ENCODE measurements at regions not wholly inside any gene's neighbourhood (a gene's known extent, or its start where the extent isn't known, plus 50 kb on each side); places are given as distances from the start of the nearest gene placed in this dataset.
A peak's percentile ranks its signal among the peaks of the same experiment; 100 is the strongest.
"Not testable (repeated sequence)": the region's sequence is repeated elsewhere in the genome, so short reads cannot be mapped to it uniquely, and the experiment has no call there.

- no peak for DNase-seq (ENCODE audit: low spot score)
These were observed 50.4 kb upstream of the ARHGEF7 start for GRCh38 chr13:111064661-111065060.

- no peak for DNase-seq (ENCODE audit: low spot score)
These were observed 52.1 kb upstream of the ARHGEF7 start for GRCh38 chr13:111062966-111063365.

GRCh38 chr13:111062305-111062704 is 52.8 kb upstream of the ARHGEF7 start:
- no peak for DNase-seq (ENCODE audit: low spot score)

- no peak for DNase-seq (ENCODE audit: low spot score)
These were observed 53.6 kb upstream of the ARHGEF7 start for GRCh38 chr13:111061358-111062045.

- no peak for DNase-seq (ENCODE audit: low spot score)
These were observed 54.7 kb upstream of the ARHGEF7 start for GRCh38 chr13:111060237-111060919.

GRCh38 chr13:111058796-111059506 is 56.2 kb upstream of the ARHGEF7 start:
- DNase-seq (ENCODE audit: low spot score), result peak; percentile 67

GRCh38 chr13:111058339-111058738 is 56.8 kb upstream of the ARHGEF7 start:
- DNase-seq (ENCODE audit: low spot score), result not testable (repeated sequence)

- DNase-seq (ENCODE audit: low spot score), result not testable (repeated sequence)
These were observed 63.3 kb upstream of the ARHGEF7 start for GRCh38 chr13:111051726-111052232.

- no peak for DNase-seq (ENCODE audit: low spot score)
These were observed 63.9 kb upstream of the ARHGEF7 start for GRCh38 chr13:111051041-111051725.

- DNase-seq (ENCODE audit: low spot score), result no peak
These were observed 64.6 kb upstream of the ARHGEF7 start for GRCh38 chr13:111050539-111050879.

GRCh38 chr13:111049791-111050538 is 65.1 kb upstream of the ARHGEF7 start:
- no peak for DNase-seq (ENCODE audit: low spot score)

- DNase-seq (ENCODE audit: low spot score), result no peak
These were observed 66.7 kb upstream of the ARHGEF7 start for GRCh38 chr13:111048387-111048786.

GRCh38 chr13:111047326-111047725 is 67.8 kb upstream of the ARHGEF7 start:
- no peak for DNase-seq (ENCODE audit: low spot score)

GRCh38 chr13:111046590-111047141 is 68.4 kb upstream of the ARHGEF7 start:
- no peak for DNase-seq (ENCODE audit: low spot score)

- no peak for DNase-seq (ENCODE audit: low spot score)
These were observed 69.9 kb upstream of the ARHGEF7 start for GRCh38 chr13:111045170-111045569.

- DNase-seq (ENCODE audit: low spot score), result no peak
These were observed 70.9 kb upstream of the ARHGEF7 start for GRCh38 chr13:111044087-111044830.

GRCh38 chr13:111043575-111043982 is 71.5 kb upstream of the ARHGEF7 start:
- no peak for DNase-seq (ENCODE audit: low spot score)

GRCh38 chr13:111042661-111043226 is 72.4 kb upstream of the ARHGEF7 start:
- DNase-seq (ENCODE audit: low spot score), result no peak

- DNase-seq (ENCODE audit: low spot score), result no peak
These were observed 74.3 kb upstream of the ARHGEF7 start for GRCh38 chr13:111040830-111041229.

Data from mesenteric fat pad (tissue), 1 donor.